ENCODE measurements at regions not wholly inside any gene's neighbourhood (a gene's known extent, or its start where the extent isn't known, plus 50 kb on each side); places are given as distances from the start of the nearest gene placed in this dataset.

DNA sequence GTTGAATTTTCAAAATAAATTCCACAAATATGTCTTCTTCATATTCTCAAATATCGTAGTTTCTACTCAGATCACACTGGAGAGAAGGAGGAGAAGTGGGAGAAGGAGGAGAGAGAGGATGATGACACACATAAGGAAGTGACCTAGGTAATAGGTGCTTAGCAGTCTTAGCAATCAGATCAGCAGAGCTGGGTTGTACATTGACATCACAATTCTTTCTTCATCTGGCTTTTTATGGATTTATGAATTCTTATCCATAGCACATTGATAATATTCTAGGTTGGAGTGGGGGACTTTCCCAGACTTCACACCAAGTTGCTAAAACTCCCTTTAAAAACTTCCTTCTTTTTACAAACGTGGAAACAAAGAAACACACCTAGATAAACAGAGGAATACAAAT is 86.9 kb downstream of the FGF9 start:
- no peaks in the 10 kb centered on the region for H3K4me1 Mint-ChIP-seq
- peaks cover 5% of the 10 kb centered on the region for H3K27me3 Mint-ChIP-seq
- H3K36me3 Mint-ChIP-seq: no peaks in the 10 kb centered on the region
- H3K4me3 Mint-ChIP-seq: no peak overlapping the region
- H3K27ac Mint-ChIP-seq: no peak overlapping the region
- no peak for DNase-seq
- no peaks in the 10 kb centered on the region for H3K9me3 Mint-ChIP-seq

- H3K9me3 Mint-ChIP-seq: no peaks in the 10 kb centered on the region
- DNase-seq: no peak
- no peak overlapping the region for H3K4me3 Mint-ChIP-seq
- H3K36me3 Mint-ChIP-seq: no peaks in the 10 kb centered on the region
- peaks cover 2% of the 10 kb centered on the region for H3K27me3 Mint-ChIP-seq
- no peak overlapping the region for H3K27ac Mint-ChIP-seq
- no peaks in the 10 kb centered on the region for H3K4me1 Mint-ChIP-seq
Observed at GRCh38 chr13:21758441-21758840, 87.6 kb downstream of the FGF9 start.

DNA sequence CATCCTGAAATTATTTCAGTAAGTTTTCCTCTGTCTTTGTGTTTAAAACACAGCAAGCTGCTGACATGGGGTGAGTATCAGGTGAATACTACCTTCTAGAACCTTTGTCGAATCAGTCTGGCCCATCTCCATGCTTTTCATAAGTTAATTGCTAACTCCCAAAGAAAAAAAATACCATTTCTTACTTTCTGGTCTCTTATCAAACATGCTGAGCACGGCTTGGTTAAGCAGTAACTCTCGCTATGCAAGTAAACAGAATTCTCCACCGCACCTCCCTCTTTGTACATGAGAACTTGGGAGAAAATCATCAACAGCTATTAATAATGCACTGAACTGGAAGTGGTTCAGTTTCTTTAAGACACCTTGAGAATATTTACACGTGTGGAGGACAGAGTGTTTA is 88.6 kb downstream of the FGF9 start:
- Mint-ChIP-seq H3K4me3 (no peak overlapping the region), H3K4me1 (no peaks in the 10 kb centered on the region), H3K27ac (no peak overlapping the region), H3K36me3 (no peaks in the 10 kb centered on the region), H3K27me3 (no peaks in the 10 kb centered on the region), H3K9me3 (no peaks in the 10 kb centered on the region)
- DNase-seq: no peak

DNA sequence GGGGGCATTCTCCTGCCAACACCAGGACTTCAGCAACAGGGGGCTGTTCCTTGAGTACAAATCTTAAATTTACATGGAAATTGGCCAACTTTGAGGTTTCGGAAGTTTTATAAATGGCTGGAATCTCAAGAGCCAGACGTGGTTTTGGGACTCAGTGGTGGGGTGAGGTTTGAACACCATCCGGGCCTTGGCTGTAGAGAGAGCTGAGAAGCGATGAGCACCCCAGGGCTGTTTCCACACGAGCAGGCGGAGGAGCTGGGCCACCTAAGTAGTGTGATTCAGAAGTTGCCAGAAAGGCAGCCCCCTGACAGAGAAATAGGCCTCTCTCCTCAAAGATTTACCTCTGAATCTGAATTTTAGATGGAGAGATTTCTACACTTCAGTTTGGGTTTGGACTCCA is 89.0 kb downstream of the FGF9 start:
- DNase-seq: no peak
- H3K4me3 Mint-ChIP-seq: no peak overlapping the region
- H3K9me3 Mint-ChIP-seq: no peaks in the 10 kb centered on the region
- no peaks in the 10 kb centered on the region for H3K36me3 Mint-ChIP-seq
- no peak overlapping the region for H3K27ac Mint-ChIP-seq
- no peaks in the 10 kb centered on the region for H3K27me3 Mint-ChIP-seq
- H3K4me1 Mint-ChIP-seq: no peaks in the 10 kb centered on the region

- no peaks in the 10 kb centered on the region for H3K27me3 Mint-ChIP-seq
- no peaks in the 10 kb centered on the region for H3K4me1 Mint-ChIP-seq
- no peak overlapping the region for H3K27ac Mint-ChIP-seq
- no peak for DNase-seq
- no peak overlapping the region for H3K4me3 Mint-ChIP-seq
- no peaks in the 10 kb centered on the region for H3K36me3 Mint-ChIP-seq
- H3K9me3 Mint-ChIP-seq: no peaks in the 10 kb centered on the region
Observed at GRCh38 chr13:21761770-21762169, 90.9 kb downstream of the FGF9 start.

- no peaks in the 10 kb centered on the region for H3K27me3 Mint-ChIP-seq
- H3K4me1 Mint-ChIP-seq: no peaks in the 10 kb centered on the region
- H3K9me3 Mint-ChIP-seq: no peaks in the 10 kb centered on the region
- no peak overlapping the region for H3K4me3 Mint-ChIP-seq
- no peak overlapping the region for H3K27ac Mint-ChIP-seq
- no peaks in the 10 kb centered on the region for H3K36me3 Mint-ChIP-seq
- DNase-seq: no peak
Observed at GRCh38 chr13:21762512-21762911, 91.6 kb downstream of the FGF9 start.

DNA sequence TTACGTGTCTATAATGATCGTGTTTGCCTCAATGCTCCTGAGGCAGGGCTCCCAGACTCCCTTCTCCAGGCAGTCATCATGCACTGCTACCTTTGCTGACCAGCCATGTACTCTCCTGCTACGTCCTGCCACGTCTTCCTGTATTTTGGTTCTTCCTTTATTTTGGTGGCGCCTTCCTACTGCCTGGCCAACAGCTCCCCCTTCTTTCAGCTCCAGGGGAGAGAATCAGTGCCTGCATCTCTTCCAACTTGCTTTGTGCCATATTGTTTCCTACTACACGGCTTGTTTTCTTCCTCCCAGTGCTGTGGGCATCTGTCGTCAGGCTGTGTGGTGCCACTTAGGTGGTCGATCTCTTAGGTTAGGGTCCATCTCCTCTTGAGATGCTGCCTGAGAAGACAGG is 96.2 kb downstream of the FGF9 start:
- H3K36me3 Mint-ChIP-seq: peaks cover 3% of the 10 kb centered on the region
- no peak overlapping the region for H3K27ac Mint-ChIP-seq
- peaks cover 17% of the 10 kb centered on the region for H3K27me3 Mint-ChIP-seq
- H3K9me3 Mint-ChIP-seq: peaks cover 8% of the 10 kb centered on the region
- H3K4me1 Mint-ChIP-seq: no peaks in the 10 kb centered on the region
- H3K4me3 Mint-ChIP-seq: no peak overlapping the region
- DNase-seq: no peak

DNA sequence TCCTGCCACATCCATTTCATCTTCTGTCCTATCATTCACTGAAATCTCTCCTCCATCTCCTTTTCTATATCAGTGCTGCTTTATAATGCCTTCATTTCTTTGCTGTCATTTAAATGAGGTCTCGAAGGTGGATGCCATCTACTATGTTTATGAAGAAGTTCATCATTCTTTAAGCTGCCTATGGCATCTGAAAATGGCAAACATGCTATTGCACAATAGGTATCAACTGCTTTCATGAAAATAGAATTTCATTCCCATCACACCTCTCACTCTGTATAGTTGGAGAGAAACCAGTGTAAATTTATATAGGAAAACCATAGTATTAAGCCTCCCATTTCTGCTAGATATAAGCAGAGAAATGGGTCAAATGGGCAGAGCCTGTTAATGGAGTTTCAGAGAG is 100.2 kb downstream of the FGF9 start:
- peaks cover 8% of the 10 kb centered on the region for H3K9me3 Mint-ChIP-seq
- DNase-seq: no peak
- H3K4me3 Mint-ChIP-seq: no peak overlapping the region
- H3K27me3 Mint-ChIP-seq: peaks cover 25% of the 10 kb centered on the region
- peaks cover 3% of the 10 kb centered on the region for H3K36me3 Mint-ChIP-seq
- no peak overlapping the region for H3K27ac Mint-ChIP-seq
- H3K4me1 Mint-ChIP-seq: no peaks in the 10 kb centered on the region

DNA sequence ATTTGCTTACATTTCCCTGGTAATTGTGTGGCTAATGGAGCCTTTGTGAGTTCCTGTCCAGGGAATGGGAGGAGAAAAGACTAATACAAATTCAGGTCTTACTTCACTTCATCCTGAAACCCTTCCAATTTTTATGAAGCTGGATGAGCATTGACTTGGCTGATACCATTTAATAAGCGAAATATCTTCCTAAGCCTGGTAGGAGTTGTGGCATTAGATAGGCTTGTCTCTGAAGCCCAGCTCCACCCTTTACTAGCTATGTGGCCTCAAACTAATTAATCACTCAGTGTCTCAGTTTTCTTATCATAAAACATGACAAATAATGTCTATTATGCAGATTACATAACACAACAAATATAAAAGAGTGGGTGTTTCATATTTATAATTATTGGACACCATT is 106.3 kb downstream of the FGF9 start:
- H3K4me1 Mint-ChIP-seq: no peaks in the 10 kb centered on the region
- H3K27me3 Mint-ChIP-seq: peaks cover 8% of the 10 kb centered on the region
- no peak overlapping the region for H3K27ac Mint-ChIP-seq
- H3K4me3 Mint-ChIP-seq: no peak overlapping the region
- DNase-seq: no peak
- H3K36me3 Mint-ChIP-seq: no peaks in the 10 kb centered on the region
- H3K9me3 Mint-ChIP-seq: peaks cover 5% of the 10 kb centered on the region

- H3K27ac Mint-ChIP-seq: no peak overlapping the region
- peaks cover 7% of the 10 kb centered on the region for H3K27me3 Mint-ChIP-seq
- H3K36me3 Mint-ChIP-seq: no peaks in the 10 kb centered on the region
- DNase-seq: no peak
- no peak overlapping the region for H3K4me3 Mint-ChIP-seq
- no peaks in the 10 kb centered on the region for H3K4me1 Mint-ChIP-seq
- H3K9me3 Mint-ChIP-seq: peaks cover 5% of the 10 kb centered on the region
Observed at GRCh38 chr13:21777813-21778212, 106.9 kb downstream of the FGF9 start.

DNA sequence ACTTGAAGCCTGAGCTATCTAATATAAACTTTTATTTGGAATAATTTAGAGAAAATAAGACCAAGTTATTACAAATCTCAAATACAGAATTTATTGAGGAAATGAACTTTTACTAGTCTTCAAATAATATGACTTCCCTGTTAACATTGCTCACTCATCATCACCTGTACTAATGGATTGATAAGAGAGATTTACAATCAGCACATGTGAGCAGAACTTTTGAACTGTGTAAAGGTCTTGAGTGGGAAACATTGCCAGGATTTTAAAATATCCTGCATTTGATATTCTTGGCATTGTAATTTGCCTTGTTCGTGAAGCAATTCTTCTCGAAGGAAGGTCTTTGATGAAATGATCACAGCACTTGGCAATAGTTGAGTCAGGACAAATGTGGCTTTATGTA is 111.9 kb downstream of the FGF9 start:
- peaks cover 5% of the 10 kb centered on the region for H3K9me3 Mint-ChIP-seq
- no peak overlapping the region for H3K27ac Mint-ChIP-seq
- H3K36me3 Mint-ChIP-seq: no peaks in the 10 kb centered on the region
- H3K4me1 Mint-ChIP-seq: no peaks in the 10 kb centered on the region
- H3K4me3 Mint-ChIP-seq: no peak overlapping the region
- peaks cover 4% of the 10 kb centered on the region for H3K27me3 Mint-ChIP-seq
- DNase-seq: no peak

GRCh38 chr13:21785990-21786389 is 115.1 kb downstream of the FGF9 start:
- Mint-ChIP-seq H3K36me3 (no peaks in the 10 kb centered on the region), H3K27me3 (peaks cover 4% of the 10 kb centered on the region), H3K4me1 (no peaks in the 10 kb centered on the region), H3K9me3 (no peaks in the 10 kb centered on the region), H3K27ac (no peak overlapping the region), H3K4me3 (no peak overlapping the region)
- no peak for DNase-seq

DNA sequence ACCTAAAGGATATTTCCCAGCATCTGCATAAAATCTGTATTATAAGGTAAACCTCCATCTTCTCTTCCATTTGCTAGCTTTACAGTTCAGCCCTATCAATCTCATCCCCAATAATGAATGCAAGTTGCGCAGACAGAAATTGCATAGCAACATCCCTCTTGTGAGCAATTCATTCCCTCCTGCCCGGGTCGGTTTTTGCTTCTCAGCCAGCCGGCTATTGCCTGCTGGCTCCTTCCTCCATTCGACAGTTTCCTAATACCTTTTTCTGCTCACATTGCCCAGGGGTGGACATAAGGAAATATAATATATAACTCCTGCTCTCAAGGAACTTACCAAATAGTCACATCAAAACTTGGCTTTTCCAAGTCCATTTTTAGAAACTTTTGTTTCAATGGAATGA is 125.2 kb downstream of the FGF9 start:
- Mint-ChIP-seq H3K4me1 (no peaks in the 10 kb centered on the region), H3K27me3 (no peaks in the 10 kb centered on the region), H3K27ac (no peak overlapping the region), H3K9me3 (no peaks in the 10 kb centered on the region), H3K36me3 (no peaks in the 10 kb centered on the region), H3K4me3 (no peak overlapping the region)
- no peak for DNase-seq

- Mint-ChIP-seq H3K27me3 (no peaks in the 10 kb centered on the region), H3K4me1 (no peaks in the 10 kb centered on the region), H3K27ac (no peak overlapping the region), H3K4me3 (no peak overlapping the region), H3K9me3 (no peaks in the 10 kb centered on the region), H3K36me3 (no peaks in the 10 kb centered on the region)
- DNase-seq: no peak
Observed at GRCh38 chr13:21796775-21797514, 126.1 kb downstream of the FGF9 start.

DNA sequence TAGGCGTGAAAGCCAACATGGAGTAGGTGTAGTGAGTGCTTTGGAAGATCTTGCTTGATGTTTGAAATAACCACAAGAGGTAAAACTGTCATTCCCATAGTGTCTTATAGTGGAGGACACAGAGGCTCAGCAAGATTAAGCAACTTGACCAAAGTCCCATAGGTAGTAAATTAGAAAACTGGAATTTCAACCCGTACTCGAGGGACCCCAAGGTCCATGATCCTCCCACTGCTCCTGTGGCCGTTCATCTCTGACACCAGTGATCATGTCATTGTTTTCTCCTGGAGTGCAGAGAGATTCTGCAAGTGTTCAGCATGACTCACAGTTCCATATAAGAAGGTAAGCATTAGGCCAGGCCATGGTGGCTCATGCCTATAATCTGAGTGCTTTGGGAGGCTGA is 126.9 kb downstream of the FGF9 start:
- H3K27me3 Mint-ChIP-seq: no peaks in the 10 kb centered on the region
- DNase-seq: no peak
- no peak overlapping the region for H3K4me3 Mint-ChIP-seq
- H3K4me1 Mint-ChIP-seq: no peaks in the 10 kb centered on the region
- no peak overlapping the region for H3K27ac Mint-ChIP-seq
- no peaks in the 10 kb centered on the region for H3K36me3 Mint-ChIP-seq
- no peaks in the 10 kb centered on the region for H3K9me3 Mint-ChIP-seq

DNA sequence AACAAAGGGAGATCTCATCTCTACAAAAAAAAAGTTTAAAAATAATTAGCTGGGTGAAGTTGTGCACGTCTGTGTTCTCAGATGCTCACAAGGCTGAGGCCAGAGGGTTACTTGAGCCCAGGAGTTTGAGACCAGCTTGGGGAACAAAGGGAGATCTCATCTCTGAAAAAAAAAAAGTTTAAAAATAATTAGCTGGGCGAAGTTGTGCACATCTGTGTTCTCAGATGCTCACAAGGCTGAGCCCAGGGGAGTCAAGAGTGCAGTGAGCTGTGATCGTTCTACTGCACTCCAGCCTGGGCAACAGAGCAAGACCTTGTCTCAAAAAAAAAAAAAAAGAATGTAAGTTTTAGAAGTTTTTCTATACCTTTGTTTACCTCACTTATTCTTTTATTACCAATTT is 127.3 kb downstream of the FGF9 start:
- Mint-ChIP-seq H3K9me3 (no peaks in the 10 kb centered on the region), H3K27me3 (no peaks in the 10 kb centered on the region), H3K27ac (no peak overlapping the region), H3K4me1 (no peaks in the 10 kb centered on the region), H3K4me3 (no peak overlapping the region), H3K36me3 (no peaks in the 10 kb centered on the region)
- no peak for DNase-seq

Measured in activated naive CD8-positive, alpha-beta T cell treated with anti-CD3 and anti-CD28 coated beads for 36 hours (primary cell).